ENCODE measurements at regions not wholly inside any gene's neighbourhood (a gene's known extent, or its start where the extent isn't known, plus 50 kb on each side); places are given as distances from the start of the nearest gene placed in this dataset.

DNA sequence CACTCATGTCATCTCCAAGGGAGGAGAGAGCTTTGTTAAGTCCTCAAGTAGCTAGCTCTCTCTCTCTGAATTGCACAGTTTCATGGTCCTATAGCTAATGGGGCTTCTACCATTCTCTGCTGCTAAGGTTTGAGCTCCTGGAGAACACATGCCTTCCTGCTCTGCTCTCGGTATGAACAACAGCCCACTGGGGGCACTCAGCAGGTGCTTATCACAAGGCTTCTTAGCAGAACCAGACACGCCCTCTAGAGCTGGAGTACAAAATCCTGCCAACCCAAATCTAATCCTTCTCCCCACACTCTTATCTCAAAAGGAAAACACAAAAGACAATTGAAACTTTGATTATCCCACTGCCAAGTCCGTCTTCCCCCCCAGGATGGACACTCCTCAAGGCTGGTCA lies 176.5 kb downstream of the HS3ST1 start (continued):
- no peak for TF ChIP-seq CBX8 (IDR thresholded peaks at IDR 0.05; ENCODE audit: borderline replicate concordance, low read depth, low read length)
- TF ChIP-seq EP300 (IDR thresholded peaks at IDR 0.05; ENCODE audit: borderline replicate concordance in 1 of 2, low read depth in 2 of 2, low read length in 2 of 2) = no peak
- TF ChIP-seq, protein P1, sequence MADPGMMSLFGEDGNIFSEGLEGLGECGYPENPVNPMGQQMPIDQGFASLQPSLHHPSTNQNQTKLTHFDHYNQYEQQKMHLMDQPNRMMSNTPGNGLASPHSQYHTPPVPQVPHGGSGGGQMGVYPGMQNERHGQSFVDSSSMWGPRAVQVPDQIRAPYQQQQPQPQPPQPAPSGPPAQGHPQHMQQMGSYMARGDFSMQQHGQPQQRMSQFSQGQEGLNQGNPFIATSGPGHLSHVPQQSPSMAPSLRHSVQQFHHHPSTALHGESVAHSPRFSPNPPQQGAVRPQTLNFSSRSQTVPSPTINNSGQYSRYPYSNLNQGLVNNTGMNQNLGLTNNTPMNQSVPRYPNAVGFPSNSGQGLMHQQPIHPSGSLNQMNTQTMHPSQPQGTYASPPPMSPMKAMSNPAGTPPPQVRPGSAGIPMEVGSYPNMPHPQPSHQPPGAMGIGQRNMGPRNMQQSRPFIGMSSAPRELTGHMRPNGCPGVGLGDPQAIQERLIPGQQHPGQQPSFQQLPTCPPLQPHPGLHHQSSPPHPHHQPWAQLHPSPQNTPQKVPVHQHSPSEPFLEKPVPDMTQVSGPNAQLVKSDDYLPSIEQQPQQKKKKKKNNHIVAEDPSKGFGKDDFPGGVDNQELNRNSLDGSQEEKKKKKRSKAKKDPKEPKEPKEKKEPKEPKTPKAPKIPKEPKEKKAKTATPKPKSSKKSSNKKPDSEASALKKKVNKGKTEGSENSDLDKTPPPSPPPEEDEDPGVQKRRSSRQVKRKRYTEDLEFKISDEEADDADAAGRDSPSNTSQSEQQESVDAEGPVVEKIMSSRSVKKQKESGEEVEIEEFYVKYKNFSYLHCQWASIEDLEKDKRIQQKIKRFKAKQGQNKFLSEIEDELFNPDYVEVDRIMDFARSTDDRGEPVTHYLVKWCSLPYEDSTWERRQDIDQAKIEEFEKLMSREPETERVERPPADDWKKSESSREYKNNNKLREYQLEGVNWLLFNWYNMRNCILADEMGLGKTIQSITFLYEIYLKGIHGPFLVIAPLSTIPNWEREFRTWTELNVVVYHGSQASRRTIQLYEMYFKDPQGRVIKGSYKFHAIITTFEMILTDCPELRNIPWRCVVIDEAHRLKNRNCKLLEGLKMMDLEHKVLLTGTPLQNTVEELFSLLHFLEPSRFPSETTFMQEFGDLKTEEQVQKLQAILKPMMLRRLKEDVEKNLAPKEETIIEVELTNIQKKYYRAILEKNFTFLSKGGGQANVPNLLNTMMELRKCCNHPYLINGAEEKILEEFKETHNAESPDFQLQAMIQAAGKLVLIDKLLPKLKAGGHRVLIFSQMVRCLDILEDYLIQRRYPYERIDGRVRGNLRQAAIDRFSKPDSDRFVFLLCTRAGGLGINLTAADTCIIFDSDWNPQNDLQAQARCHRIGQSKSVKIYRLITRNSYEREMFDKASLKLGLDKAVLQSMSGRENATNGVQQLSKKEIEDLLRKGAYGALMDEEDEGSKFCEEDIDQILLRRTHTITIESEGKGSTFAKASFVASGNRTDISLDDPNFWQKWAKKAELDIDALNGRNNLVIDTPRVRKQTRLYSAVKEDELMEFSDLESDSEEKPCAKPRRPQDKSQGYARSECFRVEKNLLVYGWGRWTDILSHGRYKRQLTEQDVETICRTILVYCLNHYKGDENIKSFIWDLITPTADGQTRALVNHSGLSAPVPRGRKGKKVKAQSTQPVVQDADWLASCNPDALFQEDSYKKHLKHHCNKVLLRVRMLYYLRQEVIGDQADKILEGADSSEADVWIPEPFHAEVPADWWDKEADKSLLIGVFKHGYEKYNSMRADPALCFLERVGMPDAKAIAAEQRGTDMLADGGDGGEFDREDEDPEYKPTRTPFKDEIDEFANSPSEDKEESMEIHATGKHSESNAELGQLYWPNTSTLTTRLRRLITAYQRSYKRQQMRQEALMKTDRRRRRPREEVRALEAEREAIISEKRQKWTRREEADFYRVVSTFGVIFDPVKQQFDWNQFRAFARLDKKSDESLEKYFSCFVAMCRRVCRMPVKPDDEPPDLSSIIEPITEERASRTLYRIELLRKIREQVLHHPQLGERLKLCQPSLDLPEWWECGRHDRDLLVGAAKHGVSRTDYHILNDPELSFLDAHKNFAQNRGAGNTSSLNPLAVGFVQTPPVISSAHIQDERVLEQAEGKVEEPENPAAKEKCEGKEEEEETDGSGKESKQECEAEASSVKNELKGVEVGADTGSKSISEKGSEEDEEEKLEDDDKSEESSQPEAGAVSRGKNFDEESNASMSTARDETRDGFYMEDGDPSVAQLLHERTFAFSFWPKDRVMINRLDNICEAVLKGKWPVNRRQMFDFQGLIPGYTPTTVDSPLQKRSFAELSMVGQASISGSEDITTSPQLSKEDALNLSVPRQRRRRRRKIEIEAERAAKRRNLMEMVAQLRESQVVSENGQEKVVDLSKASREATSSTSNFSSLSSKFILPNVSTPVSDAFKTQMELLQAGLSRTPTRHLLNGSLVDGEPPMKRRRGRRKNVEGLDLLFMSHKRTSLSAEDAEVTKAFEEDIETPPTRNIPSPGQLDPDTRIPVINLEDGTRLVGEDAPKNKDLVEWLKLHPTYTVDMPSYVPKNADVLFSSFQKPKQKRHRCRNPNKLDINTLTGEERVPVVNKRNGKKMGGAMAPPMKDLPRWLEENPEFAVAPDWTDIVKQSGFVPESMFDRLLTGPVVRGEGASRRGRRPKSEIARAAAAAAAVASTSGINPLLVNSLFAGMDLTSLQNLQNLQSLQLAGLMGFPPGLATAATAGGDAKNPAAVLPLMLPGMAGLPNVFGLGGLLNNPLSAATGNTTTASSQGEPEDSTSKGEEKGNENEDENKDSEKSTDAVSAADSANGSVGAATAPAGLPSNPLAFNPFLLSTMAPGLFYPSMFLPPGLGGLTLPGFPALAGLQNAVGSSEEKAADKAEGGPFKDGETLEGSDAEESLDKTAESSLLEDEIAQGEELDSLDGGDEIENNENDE (IDR thresholded peaks at IDR 0.05; ENCODE audit: insufficient replicate concordance, low read length) = no peak

Data from H1 (cell line).